IPS DF 6.9 (cell line): ENCODE measurements at regions not wholly inside any gene's neighbourhood (a gene's known extent, or its start where the extent isn't known, plus 50 kb on each side); places are given as distances from the start of the nearest gene placed in this dataset.

ENCODE experiments used
- DNase-seq: peaks from one replicate; pipeline ENCODE4 v3.0.0-alpha.2; 2013; ENCODE audit warnings: low read depth, low spot score
- H3K27ac ChIP-seq: one replicate; pipeline ENCODE4 v1.5.1; 2013; ENCODE audit warnings: low read length, control low read depth
- H3K27me3 ChIP-seq: 2 replicates; pipeline ENCODE4 v1.6.1; 2013; ENCODE audit warnings: mild to moderate bottlenecking, low read length; ENCODE audit not compliant: control insufficient read depth, insufficient read depth
- H3K36me3 ChIP-seq: 2 replicates; pipeline ENCODE4 v1.6.1; 2013; ENCODE audit warnings: low read length; ENCODE audit not compliant: control insufficient read depth, insufficient read depth
- H3K4me1 ChIP-seq: 2 replicates; pipeline ENCODE4 v1.6.1; 2013; ENCODE audit warnings: low read length; ENCODE audit not compliant: control insufficient read depth, insufficient read depth
- H3K4me3 ChIP-seq: 2 replicates; pipeline ENCODE4 v1.5.1; 2013; ENCODE audit warnings: mild to moderate bottlenecking, low read length
- H3K9me3 ChIP-seq: 2 replicates; pipeline ENCODE4 v1.6.1; 2013; ENCODE audit warnings: low read length, inconsistent platforms; ENCODE audit not compliant: control insufficient read depth, insufficient read depth
- WGBS: extraction: QIAGEN DNeasy Blood & Tissue Kit; methylation state at CpG from one replicate; pipeline ENCODE4 v1.1.7; 2013; ENCODE audit warnings: mixed read lengths, missing lambda C conversion rate; ENCODE audit not compliant: insufficient read length, insufficient coverage; 5-methylcytosine and 5-hydroxymethylcytosine counted together

DNA sequence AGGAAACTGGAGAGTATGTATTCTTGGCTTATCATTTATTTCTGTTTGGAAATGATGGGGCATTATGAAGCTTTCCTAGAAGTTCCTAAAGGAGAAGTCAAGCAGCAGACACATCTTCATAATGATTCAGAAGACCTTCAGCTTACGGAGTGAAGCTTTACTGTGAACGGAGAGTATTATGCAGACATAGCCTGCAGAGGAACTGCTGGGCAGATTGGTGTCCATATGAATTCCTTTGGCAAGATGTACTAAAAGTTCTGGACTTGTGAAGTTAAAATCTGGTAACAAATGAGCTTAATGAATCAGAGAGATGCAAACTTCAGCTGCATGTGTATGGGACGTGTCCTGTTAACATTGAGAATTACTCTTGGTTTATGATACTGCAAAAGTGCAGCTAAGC, 60.1 kb downstream of the NABP1 start:
- WGBS: no CpG with 5 or more reads among the region's 3 CpGs
- DNase-seq: no peak
- H3K27ac ChIP-seq: no peak overlapping the region
- H3K36me3 ChIP-seq: no peaks in the 10 kb centered on the region
- H3K9me3 ChIP-seq: no peaks in the 10 kb centered on the region
- no peaks in the 10 kb centered on the region for H3K4me1 ChIP-seq
- no peak overlapping the region for H3K4me3 ChIP-seq
- H3K27me3 ChIP-seq: no peaks in the 10 kb centered on the region

DNA sequence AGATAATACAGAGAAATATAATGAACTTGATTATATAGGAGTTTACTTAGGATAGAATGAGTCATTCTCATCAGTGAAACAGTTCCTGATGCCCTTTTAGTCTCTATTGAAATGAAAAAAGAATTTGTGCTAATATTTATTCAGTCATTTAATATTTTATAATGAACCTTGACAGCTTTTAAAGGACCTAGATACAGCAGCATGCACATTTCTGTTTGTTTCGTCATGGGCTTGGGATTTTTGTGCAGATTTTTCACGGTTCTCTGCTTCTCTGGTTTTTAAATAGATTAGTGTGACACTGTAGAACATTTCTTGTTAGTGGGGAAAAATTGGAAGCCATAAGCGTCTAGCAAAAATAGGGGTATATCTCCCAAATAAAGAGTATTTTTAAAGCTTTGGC, 60.7 kb downstream of the NABP1 start:
- no CpG with 5 or more reads among the region's 3 CpGs for WGBS
- Histone ChIP-seq H3K36me3 (no peaks in the 10 kb centered on the region), H3K4me3 (no peak overlapping the region), H3K27ac (no peak overlapping the region), H3K4me1 (no peaks in the 10 kb centered on the region), H3K9me3 (no peaks in the 10 kb centered on the region), H3K27me3 (no peaks in the 10 kb centered on the region)
- DNase-seq: no peak

DNA sequence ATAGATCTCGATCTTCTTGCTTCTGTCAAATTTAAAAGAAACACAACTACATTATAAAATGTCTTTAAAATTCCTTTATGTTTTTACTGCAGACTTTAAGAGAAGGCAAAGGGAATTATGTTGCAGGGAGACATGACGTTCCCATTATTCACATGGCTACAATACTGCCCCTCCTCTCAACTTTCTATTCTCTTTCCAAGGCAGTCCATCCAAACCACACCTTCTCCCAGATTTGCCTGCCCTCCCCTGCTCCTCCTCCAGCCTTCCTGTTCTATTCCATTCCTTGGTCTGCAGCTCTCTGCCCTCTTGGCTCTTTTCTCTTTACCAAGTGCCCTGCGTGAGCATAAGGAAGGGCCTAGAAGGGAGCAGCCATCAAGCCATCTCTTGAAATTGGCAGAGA, 61.3 kb downstream of the NABP1 start:
- no CpG with 5 or more reads among the region's 3 CpGs for WGBS

DNA sequence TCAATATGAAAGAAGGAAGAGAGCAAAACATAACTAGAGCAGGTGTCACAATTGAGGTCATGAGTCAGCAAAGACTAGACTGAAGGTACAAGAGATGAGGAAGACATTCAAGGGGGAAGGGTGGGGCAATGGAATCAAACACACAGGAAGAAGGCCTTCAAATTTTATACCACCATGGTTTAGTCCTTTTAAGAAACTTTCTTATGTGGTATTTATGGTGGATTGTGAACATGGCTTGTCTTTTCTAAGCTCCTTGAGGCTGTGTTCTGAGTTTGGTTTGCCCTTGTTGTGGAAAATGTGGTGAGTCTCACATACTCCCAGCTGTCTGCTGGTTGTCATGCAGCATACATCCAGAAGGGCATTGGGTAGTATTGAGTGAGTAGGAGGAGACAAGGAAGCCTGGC, 62.1 kb downstream of the NABP1 start:
- Histone ChIP-seq H3K9me3 (no peaks in the 10 kb centered on the region), H3K27me3 (no peaks in the 10 kb centered on the region), H3K27ac (no peak overlapping the region), H3K36me3 (no peaks in the 10 kb centered on the region), H3K4me3 (no peak overlapping the region), H3K4me1 (no peaks in the 10 kb centered on the region)
- no peak for DNase-seq

More for the DNA sequence above, 61.3 kb downstream of the NABP1 start:
- Histone ChIP-seq H3K36me3 (no peaks in the 10 kb centered on the region), H3K4me1 (no peaks in the 10 kb centered on the region), H3K9me3 (no peaks in the 10 kb centered on the region), H3K27ac (no peak overlapping the region), H3K4me3 (no peak overlapping the region), H3K27me3 (no peaks in the 10 kb centered on the region)
- DNase-seq: no peak

DNA sequence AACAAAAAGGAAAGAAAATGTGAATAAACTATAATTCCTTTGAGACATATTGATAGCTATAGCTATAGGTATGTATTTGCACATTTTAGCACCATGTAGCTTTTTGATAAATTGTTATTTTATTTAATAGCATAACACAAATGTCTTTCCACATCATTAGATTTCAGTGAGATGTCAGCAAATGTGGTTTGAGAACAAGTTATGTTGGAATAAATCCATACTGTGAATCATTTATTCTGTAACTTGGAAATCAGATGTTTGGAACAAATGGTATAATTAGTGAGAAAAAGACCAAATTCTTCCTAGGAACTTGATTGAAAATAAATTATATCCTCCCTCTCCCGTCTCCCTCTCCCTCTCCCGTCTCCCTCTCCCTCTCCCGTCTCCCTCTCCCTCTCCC, 62.8 kb downstream of the NABP1 start:
- Histone ChIP-seq H3K4me3 (no peak overlapping the region), H3K36me3 (no peaks in the 10 kb centered on the region), H3K9me3 (no peaks in the 10 kb centered on the region), H3K27me3 (no peaks in the 10 kb centered on the region), H3K4me1 (no peaks in the 10 kb centered on the region), H3K27ac (no peak overlapping the region)
- DNase-seq: no peak
- no CpG with 5 or more reads among the region's 3 CpGs for WGBS

DNA sequence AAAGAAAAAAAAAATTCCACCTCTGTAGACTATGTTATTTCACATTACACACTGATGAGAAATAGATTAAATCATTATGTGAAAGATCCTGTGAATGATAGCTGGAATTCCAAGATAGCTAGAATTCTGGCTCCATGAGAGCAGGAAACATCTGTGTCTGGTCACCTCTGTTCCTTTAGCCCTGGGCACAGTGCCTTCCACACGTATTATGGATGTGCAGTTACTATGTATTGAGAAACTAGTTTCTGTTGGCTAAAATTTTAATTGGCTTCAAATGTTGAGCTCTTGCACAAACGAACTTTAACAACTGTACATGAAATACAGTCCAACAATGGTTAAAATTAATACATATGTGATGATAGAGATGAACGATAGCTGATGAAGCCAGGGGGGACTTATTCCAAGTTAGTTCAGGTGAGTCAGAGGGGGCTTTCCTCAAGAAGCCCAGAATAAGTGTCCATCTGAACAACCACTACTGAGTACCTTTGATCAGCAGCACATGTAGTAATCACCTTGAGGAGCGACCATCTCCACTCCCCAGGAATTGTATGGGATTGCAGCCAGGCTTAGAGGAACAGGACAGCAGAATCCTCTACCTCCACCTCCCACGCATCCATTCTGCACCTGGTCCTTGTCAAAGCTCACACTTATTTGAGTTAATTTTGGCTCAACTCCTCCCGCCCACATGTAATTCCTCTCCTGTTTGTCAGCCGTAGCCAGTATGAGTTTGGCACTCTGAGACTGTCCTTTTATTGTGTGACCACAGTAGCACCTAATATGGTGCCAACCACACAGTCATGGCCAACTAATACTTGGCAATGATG, 68.6 kb downstream of the NABP1 start:
- no CpG with 5 or more reads among the region's 7 CpGs for WGBS
- no peaks in the 10 kb centered on the region for H3K9me3 ChIP-seq
- H3K27ac ChIP-seq: no peak overlapping the region
- DNase-seq: no peak
- H3K27me3 ChIP-seq: no peaks in the 10 kb centered on the region
- no peak overlapping the region for H3K4me3 ChIP-seq
- H3K36me3 ChIP-seq: no peaks in the 10 kb centered on the region
- H3K4me1 ChIP-seq: no peaks in the 10 kb centered on the region

- Histone ChIP-seq H3K9me3 (no peaks in the 10 kb centered on the region), H3K4me3 (no peak overlapping the region), H3K27ac (no peak overlapping the region), H3K36me3 (no peaks in the 10 kb centered on the region), H3K4me1 (no peaks in the 10 kb centered on the region), H3K27me3 (no peaks in the 10 kb centered on the region)
- DNase-seq: no peak
- no CpG with 5 or more reads among the region's 3 CpGs for WGBS
Observed at GRCh38 chr2:191747170-191747530, 69.2 kb downstream of the NABP1 start.

DNA sequence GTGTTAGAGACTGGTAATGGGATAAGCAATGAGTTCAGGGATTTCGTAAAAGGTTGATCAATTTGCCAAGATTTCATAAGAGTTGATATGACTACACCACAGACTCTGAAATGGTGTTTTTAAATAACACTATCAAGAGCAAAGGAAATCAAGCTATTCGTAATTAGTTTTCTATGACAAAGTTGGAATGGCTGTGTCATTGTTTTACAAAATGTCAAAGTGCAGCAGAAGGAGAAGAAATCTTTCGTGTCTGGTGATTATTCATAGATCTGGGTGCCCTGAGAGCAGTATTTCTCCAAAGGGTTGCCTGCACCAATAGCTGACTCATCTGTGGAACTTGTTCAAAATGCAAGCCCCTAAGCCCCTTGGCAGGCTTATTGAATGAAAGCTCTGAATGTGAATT, 70.1 kb downstream of the NABP1 start:
- no peaks in the 10 kb centered on the region for H3K9me3 ChIP-seq
- no peak for DNase-seq
- no peaks in the 10 kb centered on the region for H3K27me3 ChIP-seq
- no CpG with 5 or more reads among the region's 3 CpGs for WGBS
- H3K27ac ChIP-seq: no peak overlapping the region
- H3K4me1 ChIP-seq: no peaks in the 10 kb centered on the region
- no peak overlapping the region for H3K4me3 ChIP-seq
- H3K36me3 ChIP-seq: no peaks in the 10 kb centered on the region

- Histone ChIP-seq H3K9me3 (no peaks in the 10 kb centered on the region), H3K4me3 (no peak overlapping the region), H3K36me3 (no peaks in the 10 kb centered on the region), H3K27me3 (no peaks in the 10 kb centered on the region), H3K27ac (no peak overlapping the region), H3K4me1 (no peaks in the 10 kb centered on the region)
- no CpG with 5 or more reads among the region's 1 CpG for whole genome bisulfite sequencing
- no peak for DNase-seq
Observed at GRCh38 chr2:191748528-191749180, 70.7 kb downstream of the NABP1 start.

DNA sequence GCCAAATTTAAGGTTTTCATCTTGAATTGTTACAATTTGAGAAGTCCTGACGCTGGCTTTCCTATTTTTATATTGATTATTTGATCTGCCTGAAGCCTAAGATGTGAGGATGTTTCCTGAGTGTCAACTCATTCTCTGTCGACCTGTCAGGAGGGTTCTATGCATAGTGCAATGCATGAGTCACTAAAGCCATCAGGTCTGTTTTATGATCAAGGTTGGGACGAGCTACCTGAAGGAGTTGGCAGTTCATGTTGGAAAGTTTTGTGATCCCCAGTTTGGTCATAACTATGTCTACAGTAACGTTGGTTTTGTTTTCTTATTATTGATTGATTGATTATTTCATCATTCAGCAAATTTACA, 71.2 kb downstream of the NABP1 start:
- no CpG with 5 or more reads among the region's 4 CpGs for WGBS
- no peaks in the 10 kb centered on the region for H3K27me3 ChIP-seq
- H3K36me3 ChIP-seq: no peaks in the 10 kb centered on the region
- no peak for DNase-seq
- H3K4me1 ChIP-seq: no peaks in the 10 kb centered on the region
- H3K4me3 ChIP-seq: no peak overlapping the region
- no peak overlapping the region for H3K27ac ChIP-seq
- H3K9me3 ChIP-seq: no peaks in the 10 kb centered on the region

DNA sequence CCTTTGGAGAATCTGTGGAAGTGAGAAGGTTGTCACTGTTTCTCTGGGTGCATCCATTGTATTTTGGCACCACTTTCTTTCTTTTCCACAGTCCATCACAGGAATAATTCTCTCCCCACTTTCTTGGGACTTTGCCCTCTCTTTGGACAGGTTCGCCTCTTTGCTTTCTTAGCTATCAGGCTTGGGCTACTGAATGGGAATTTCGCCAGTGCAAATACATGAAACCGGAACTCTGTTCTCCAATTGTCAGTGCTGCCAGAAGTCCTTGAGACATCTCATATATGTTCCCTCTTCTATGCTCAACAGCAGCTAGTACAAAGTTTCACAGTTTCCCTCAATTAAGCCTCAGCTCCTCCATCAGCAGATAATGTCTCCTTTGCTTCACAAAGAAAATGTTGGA, 76.2 kb downstream of the NABP1 start:
- H3K27ac ChIP-seq: no peak overlapping the region
- no peaks in the 10 kb centered on the region for H3K27me3 ChIP-seq
- DNase-seq: no peak
- no peaks in the 10 kb centered on the region for H3K9me3 ChIP-seq
- no peaks in the 10 kb centered on the region for H3K36me3 ChIP-seq
- H3K4me1 ChIP-seq: no peaks in the 10 kb centered on the region
- no CpG with 5 or more reads among the region's 3 CpGs for WGBS
- no peak overlapping the region for H3K4me3 ChIP-seq
